22Rv1 (cell line): ENCODE measurements at regions not wholly inside any gene's neighbourhood (a gene's known extent, or its start where the extent isn't known, plus 50 kb on each side); places are given as distances from the start of the nearest gene placed in this dataset.

Source experiments
- H3K27ac ChIP-seq: fragments of 450-650 bp; 2 replicates; pipeline ENCODE4 v1.5.1; 2017
- CTCF ChIP-seq: fragments of 450-650 bp; IDR thresholded peaks from 2 replicates; pipeline ENCODE4 v1.5.1; 2017; ENCODE audit warnings: mild to moderate bottlenecking
- ZFX ChIP-seq: fragments of 450-650 bp; IDR thresholded peaks from 2 replicates; pipeline ENCODE4 v1.6.1; 2017; ENCODE audit warnings: antibody characterized with exemption, borderline replicate concordance

DNA sequence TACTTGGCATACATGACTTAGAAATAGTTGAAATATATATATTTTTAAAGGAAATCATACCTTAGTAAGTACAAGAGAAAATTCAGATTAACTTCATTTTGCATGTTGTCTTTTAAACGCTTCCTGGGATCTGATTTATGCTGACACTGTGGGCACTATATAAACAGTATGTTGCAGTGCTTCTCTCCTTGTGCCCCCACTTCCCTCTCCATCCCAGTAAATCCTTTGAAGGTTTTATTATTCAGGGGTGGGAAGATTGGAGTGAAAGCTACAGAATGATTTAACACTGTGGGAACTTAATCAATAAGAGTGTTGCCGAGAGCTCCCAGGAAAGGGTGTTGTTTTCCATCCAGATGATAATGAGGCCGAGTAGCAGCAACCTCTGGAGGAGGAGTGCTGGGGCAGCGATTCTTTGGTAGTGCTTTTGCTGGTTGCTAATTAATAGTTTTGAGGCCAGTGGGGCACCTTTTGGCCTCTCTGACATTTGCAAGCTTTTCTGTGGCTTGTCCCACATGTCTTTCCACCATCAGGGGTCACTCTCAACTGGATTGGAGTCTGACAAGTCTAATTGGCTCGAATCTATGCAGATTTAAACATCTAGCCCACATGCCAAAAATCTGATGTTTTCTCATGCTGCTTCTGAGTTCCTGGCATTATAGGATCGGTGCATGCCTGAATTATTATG is 183.0 kb upstream of the MMS22L start:
- TF ChIP-seq CTCF (no peak), ZFX (no peak)
- H3K27ac ChIP-seq: no peak overlapping the region

GRCh38 chr6:97468981-97469380 is 186.0 kb upstream of the MMS22L start:
- H3K27ac ChIP-seq: no peak overlapping the region
- TF ChIP-seq CTCF (no peak), ZFX (no peak)

DNA sequence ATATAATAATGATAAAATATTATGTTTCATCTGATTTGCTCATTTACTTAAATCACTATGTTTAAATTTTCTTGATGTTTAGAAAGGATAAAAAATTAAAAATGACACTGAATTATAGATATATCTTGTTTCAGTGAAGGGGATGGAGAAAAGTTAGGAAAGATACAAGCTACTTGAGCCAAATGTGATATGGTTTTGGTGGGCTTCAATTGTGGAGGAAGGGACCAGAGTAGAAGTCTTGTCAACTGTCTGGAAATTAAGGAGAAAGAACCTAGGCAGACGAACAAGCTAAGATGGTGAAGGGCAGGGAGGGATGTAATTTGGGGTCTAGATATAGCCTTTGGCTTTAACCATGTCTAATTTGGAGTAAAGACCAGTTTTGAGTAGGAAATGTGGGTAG is 186.4 kb upstream of the MMS22L start:
- TF ChIP-seq ZFX (no peak), CTCF (no peak)

GRCh38 chr6:97470322-97470721 is 187.3 kb upstream of the MMS22L start:
- no peak overlapping the region for H3K27ac ChIP-seq
- TF ChIP-seq CTCF (no peak), ZFX (no peak)

More for the DNA sequence above, 186.4 kb upstream of the MMS22L start:
- no peak overlapping the region for H3K27ac ChIP-seq

- TF ChIP-seq CTCF (no peak), ZFX (no peak)
- no peak overlapping the region for H3K27ac ChIP-seq
Measured at GRCh38 chr6:97473979-97474378, 191.0 kb upstream of the MMS22L start.

DNA sequence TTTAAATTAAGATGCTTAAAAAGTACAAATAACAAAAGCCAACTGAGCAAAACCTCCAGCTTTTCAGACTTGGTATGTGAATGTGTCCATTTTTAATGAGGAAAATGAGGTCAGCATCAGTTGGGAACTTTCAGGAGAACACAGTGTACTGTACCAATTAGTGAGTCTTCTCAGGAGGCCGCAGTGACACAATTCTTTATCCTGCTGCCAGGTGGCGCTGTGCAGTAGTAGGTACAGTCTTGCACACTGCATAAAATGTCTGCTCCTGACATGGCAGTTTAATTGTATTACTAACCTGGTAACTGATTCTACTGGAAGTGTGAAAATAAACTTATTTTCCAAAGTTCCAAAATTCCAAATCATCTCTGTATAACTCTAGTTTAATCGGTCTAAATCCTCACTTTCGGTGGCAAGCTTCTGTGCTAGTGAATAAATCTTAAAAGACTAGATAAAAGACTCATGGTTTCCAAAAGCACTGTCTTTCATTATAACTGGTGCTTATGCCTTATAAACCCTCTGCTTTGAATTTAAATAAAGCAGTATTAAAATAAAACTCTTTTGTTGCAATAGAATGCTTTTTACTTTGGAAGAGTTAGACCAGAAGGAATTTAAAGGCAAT is 214.8 kb upstream of the MMS22L start:
- TF ChIP-seq CTCF (peak; percentile 94), ZFX (no peak)
- H3K27ac ChIP-seq: no peak overlapping the region

DNA sequence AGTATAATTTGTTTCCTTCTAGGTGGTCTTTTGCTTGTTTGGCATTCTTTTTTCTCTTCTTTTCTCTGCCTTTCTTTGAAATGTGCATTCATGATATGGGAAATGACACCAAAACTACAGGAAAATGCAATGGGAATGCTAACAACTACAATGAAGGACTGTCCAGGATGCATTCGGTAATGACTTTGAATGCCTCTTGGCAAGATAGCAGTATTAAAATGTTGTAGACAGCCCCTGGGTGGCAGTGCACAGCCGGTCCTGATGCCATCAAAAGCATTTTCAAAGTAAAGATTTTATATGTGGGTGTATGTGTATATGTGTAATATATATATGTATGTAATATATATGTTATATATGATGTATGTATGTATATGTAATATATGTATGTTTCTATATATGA is 218.8 kb upstream of the MMS22L start:
- H3K27ac ChIP-seq: no peak overlapping the region
- no peak for TF ChIP-seq ZFX
- peak; percentile 38 for TF ChIP-seq CTCF
